Body of pancreas (tissue), 4 donors: ENCODE measurements at regions not wholly inside any gene's neighbourhood (a gene's known extent, or its start where the extent isn't known, plus 50 kb on each side); places are given as distances from the start of the nearest gene placed in this dataset.

ENCODE experiments used
- CTCF ChIP-seq, 7 experiments: fragments of 450-650 bp in 4 of 7; fragments of 200-600 bp in 3 of 7; sonication (generic) in 3 of 7; IDR thresholded peaks; one replicate each; pipeline ENCODE4 v1.5.1; 2016 to 2019; ENCODE audit warnings: antibody characterized with exemption in 7 of 7
- POLR2A ChIP-seq, 3 donors: fragments of 450-650 bp; IDR thresholded peaks; one replicate each; pipeline ENCODE4 v1.6.1; 2016; ENCODE audit warnings: antibody characterized with exemption in 3 of 3, mild to moderate bottlenecking in 2 of 3

DNA sequence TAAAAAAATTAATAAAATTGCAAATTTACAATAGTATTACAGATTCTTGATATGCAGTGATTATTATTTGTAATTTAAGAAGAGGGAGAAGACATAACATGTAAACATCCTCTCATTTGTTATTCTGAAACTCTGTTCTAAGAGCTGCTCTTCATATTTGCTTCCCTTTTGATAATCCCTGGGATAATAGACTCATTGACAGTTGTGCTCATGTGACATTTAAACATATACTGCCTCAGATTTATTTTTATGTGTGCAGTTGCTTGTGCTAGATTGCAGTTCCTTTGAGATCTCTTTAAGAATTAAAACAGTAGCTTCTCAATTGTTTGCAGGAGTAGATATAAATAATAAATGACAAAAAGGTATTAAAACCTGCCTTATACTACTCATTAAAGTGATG lies 605.1 kb upstream of the CNTNAP5 start:
- TF ChIP-seq CTCF (IDR thresholded peaks at IDR 0.05): no peak
- no peak for TF ChIP-seq POLR2A (IDR thresholded peaks at IDR 0.05)
